Spleen (tissue), 7 donors: ENCODE measurements at regions not wholly inside any gene's neighbourhood (a gene's known extent, or its start where the extent isn't known, plus 50 kb on each side); places are given as distances from the start of the nearest gene placed in this dataset.

Experiments used
- CTCF ChIP-seq, 11 experiments: fragments of 200-600 bp in 7 of 11; fragments of 450-650 bp in 4 of 11; sonication (generic) in 4 of 11; IDR thresholded peaks in 8 of 11; conservative IDR thresholded peaks in 3 of 11; 1 replicate in 7 of 11; 2 replicates in 4 of 11; pipeline versions ENCODE4 v1.4.0 to v1.8.0; 2016 to 2021; ENCODE audit warnings: antibody characterized with exemption in 11 of 11, inconsistent platforms in 4 of 11, mild to moderate bottlenecking in 1 of 11
- POLR2A ChIP-seq, 3 donors: fragments of 450-650 bp; IDR thresholded peaks; one replicate each; pipeline ENCODE4 v1.5.1; 2017; ENCODE audit warnings: antibody characterized with exemption in 3 of 3, mild to moderate bottlenecking in 1 of 3
- POLR2AphosphoS5 ChIP-seq, 3 donors: sonication (generic); formaldehyde crosslinking; IDR thresholded peaks; one replicate each; pipeline ENCODE4 v1.5.1; 2017; ENCODE audit warnings: antibody characterized with exemption in 3 of 3
- donor health status: DM: no; HTN: no; CAD: no; lungs with moderate emphysema.
- donor health status: DM: no; HTN: no; CAD: no.
- donor health status: DM: no; HTN: no; CAD: no.

GRCh38 chr6:82035526-82035925, 212.0 kb downstream of the IBTK start:
- no peak for TF ChIP-seq CTCF (IDR thresholded peaks at IDR 0.05 in 8 of 11, conservative IDR thresholded peaks at IDR 0.05 in 3 of 11)
- TF ChIP-seq POLR2AphosphoS5 (IDR thresholded peaks at IDR 0.05): no peak
- no peak for TF ChIP-seq POLR2A (IDR thresholded peaks at IDR 0.05)
